AG09319 (cell line): ENCODE measurements at regions not wholly inside any gene's neighbourhood (a gene's known extent, or its start where the extent isn't known, plus 50 kb on each side); places are given as distances from the start of the nearest gene placed in this dataset.

Source experiments
- DNase-seq: peaks from one replicate; pipeline ENCODE4 v3.0.0-alpha.2; 2010; ENCODE audit warnings: low read depth; ENCODE audit errors: extremely low read depth
- TF ChIP-seq, protein P1 (sequence below): IDR thresholded peaks from 2 replicates; pipeline ENCODE4 v1.5.1; 2011; ENCODE audit warnings: low read depth, mild to moderate bottlenecking, inconsistent platforms, low read length, moderate library complexity

DNA sequence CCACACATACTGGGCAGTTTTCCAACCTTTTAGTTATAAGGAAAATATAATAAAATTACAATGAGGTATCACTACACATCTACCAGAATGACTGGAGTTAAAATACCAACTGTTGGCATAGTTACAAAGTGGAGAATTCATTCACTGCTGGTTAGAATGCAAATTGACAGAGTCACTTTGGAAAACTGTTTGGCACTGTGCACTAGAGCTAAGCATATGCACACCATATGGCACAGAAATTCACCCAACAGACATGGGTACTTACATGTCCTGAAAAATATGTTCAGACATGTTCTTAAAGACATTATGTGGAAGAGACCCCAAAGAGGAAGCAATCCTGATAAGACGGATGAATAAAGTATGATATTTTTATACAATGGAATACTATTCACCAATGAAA lies 686.1 kb upstream of the RAB6C start:
- TF ChIP-seq, protein P1, sequence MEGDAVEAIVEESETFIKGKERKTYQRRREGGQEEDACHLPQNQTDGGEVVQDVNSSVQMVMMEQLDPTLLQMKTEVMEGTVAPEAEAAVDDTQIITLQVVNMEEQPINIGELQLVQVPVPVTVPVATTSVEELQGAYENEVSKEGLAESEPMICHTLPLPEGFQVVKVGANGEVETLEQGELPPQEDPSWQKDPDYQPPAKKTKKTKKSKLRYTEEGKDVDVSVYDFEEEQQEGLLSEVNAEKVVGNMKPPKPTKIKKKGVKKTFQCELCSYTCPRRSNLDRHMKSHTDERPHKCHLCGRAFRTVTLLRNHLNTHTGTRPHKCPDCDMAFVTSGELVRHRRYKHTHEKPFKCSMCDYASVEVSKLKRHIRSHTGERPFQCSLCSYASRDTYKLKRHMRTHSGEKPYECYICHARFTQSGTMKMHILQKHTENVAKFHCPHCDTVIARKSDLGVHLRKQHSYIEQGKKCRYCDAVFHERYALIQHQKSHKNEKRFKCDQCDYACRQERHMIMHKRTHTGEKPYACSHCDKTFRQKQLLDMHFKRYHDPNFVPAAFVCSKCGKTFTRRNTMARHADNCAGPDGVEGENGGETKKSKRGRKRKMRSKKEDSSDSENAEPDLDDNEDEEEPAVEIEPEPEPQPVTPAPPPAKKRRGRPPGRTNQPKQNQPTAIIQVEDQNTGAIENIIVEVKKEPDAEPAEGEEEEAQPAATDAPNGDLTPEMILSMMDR = no peak
- DNase-seq = no peak

DNA sequence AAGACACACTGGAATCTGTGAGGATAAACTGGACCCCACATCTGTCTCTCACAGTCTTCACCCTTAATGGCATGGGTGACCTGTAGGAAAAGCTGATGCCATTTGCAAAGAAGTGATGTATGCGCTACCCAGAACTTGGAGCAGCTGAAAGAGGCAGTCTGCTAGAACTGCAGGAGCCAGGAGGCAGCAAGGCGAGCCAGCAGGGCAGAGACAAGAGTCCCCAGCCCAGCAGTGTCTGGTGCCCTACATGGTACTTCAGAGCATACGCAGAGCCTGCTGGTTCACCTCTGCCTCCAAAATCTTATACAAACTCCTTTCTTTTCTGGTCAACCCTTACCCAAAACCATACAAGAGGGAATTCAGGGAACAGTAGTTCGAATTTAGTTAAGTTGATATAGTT lies 683.1 kb upstream of the RAB6C start:
- TF ChIP-seq, protein P1 = no peak

DNA sequence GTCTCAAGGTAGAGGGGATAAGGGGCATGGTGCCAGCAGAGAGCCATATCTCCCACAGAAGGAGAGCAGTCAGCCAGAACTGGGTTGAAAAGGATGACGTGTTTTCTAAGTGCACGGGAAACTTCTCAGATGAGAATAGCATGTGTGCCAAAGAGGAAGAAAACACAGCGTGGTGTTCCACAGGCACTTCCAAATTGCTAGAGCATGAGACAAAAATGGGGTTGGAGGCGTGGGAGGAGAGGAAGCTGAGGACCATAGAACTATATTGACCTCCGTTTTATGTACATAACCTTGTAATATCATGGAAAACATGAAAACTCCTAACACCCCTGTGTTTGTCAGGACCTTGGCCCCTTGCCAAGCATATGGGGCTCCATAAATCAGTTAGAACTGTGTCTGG lies 682.7 kb upstream of the RAB6C start:
- DNase-seq = no peak
- TF ChIP-seq, protein P1 = no peak

More for the DNA sequence above, 683.1 kb upstream of the RAB6C start:
- DNase-seq = no peak

DNA sequence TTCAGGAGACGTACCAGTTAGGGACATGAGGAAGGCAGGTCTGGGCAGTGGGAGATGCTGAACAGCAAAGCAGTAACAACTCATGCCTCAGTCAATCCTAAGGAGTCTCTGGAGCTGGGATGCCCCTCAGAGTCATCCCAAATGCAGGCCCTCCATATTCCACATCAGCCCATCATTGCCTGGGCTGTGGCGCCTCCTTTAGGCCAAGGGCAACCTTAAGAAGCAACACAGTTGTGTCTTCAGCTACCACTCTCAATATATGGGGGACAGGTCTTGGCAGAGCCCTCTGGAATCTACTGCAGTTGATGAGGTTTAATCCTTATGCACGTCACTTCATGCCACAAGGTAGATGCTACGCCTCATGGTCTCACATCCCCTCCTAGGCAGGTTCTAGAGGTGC lies 682.0 kb upstream of the RAB6C start:
- TF ChIP-seq, protein P1 = no peak

DNA sequence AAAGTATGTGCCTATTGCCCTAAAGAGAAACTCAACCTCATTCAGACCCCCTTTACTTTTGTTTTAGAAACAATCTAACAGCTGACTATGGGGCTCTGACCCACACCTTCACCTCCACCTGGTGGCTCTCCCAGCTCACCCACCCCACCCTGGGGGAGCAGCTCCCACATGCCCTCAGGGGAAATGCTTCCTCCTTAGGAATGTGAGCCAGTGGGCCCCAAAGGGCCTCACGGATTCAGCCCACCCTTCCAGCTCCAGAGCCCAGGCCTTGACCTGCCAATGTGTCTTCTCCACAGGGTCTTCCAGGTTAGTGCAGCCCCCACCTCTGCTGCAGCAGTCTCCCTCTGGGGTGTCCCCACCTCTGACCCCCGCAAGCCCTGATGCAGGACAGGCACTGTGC lies 680.1 kb upstream of the RAB6C start:
- no peak for DNase-seq
- TF ChIP-seq, protein P1 = no peak

More for the DNA sequence above, 682.0 kb upstream of the RAB6C start:
- DNase-seq = no peak

- DNase-seq = no peak
- TF ChIP-seq, protein P1 = no peak
Measured at GRCh38 chr2:129299756-129300155, 679.7 kb upstream of the RAB6C start.

DNA sequence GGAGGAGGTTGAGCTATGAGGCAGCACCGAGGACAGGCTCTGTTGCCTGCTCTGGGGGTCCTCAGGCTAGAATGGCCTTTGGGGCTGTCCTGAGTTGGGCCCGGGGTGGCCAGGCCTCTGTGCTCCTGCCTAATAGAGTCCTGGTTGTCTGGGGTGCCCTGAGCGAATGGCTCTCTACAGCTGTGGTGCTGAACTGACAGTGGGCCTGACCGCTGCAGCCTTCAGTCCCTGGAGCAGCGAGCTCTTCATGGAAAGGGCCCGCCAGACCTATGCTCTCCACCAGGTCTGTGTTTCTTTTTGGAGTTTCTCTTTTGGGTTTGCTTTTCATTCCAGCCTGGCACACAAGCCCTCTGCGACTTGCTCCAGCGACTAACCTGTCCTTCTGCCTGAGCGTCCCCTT lies 679.0 kb upstream of the RAB6C start:
- TF ChIP-seq, protein P1 = no peak
- DNase-seq = no peak
